Body of pancreas (tissue), 4 donors: ENCODE measurements at regions not wholly inside any gene's neighbourhood (a gene's known extent, or its start where the extent isn't known, plus 50 kb on each side); places are given as distances from the start of the nearest gene placed in this dataset.

Source experiments
- CTCF ChIP-seq, 7 experiments: fragments of 450-650 bp in 4 of 7; fragments of 200-600 bp in 3 of 7; sonication (generic) in 3 of 7; IDR thresholded peaks; one replicate each; pipeline ENCODE4 v1.5.1; 2016 to 2019; ENCODE audit warnings: antibody characterized with exemption in 7 of 7
- POLR2A ChIP-seq, 3 donors: fragments of 450-650 bp; IDR thresholded peaks; one replicate each; pipeline ENCODE4 v1.6.1; 2016; ENCODE audit warnings: antibody characterized with exemption in 3 of 3, mild to moderate bottlenecking in 2 of 3

GRCh38 chr1:84090447-84091245, 53.4 kb upstream of the PRKACB start:
- no peak for TF ChIP-seq CTCF (IDR thresholded peaks at IDR 0.05)
- TF ChIP-seq POLR2A (IDR thresholded peaks at IDR 0.05): no peak
